ENCODE measurements at regions not wholly inside any gene's neighbourhood (a gene's known extent, or its start where the extent isn't known, plus 50 kb on each side); places are given as distances from the start of the nearest gene placed in this dataset.

DNA sequence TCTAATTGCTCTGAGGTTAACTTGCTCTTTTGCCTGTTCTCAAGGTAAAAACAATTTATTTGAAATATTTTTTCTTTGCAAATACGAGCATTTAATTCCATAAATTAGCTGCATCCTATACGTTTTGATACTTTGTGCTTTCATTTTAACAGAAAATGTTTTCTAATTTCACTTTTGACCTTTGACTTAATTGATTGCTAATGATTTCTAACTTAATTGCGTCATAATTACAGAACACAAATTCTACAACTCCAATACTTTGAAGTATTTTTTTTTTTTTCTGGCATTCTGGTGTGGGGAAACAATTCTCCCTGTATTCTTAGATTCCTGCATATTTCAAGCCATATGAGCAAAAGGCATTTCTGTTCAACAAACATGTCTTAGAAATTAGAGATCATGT is 134.0 kb downstream of the ISOC1 start:
- TF ChIP-seq, protein P1, sequence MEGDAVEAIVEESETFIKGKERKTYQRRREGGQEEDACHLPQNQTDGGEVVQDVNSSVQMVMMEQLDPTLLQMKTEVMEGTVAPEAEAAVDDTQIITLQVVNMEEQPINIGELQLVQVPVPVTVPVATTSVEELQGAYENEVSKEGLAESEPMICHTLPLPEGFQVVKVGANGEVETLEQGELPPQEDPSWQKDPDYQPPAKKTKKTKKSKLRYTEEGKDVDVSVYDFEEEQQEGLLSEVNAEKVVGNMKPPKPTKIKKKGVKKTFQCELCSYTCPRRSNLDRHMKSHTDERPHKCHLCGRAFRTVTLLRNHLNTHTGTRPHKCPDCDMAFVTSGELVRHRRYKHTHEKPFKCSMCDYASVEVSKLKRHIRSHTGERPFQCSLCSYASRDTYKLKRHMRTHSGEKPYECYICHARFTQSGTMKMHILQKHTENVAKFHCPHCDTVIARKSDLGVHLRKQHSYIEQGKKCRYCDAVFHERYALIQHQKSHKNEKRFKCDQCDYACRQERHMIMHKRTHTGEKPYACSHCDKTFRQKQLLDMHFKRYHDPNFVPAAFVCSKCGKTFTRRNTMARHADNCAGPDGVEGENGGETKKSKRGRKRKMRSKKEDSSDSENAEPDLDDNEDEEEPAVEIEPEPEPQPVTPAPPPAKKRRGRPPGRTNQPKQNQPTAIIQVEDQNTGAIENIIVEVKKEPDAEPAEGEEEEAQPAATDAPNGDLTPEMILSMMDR (IDR thresholded peaks at IDR 0.05), result no peak
- TF ChIP-seq POLR2A (IDR thresholded peaks at IDR 0.05), result no peak
- no peak for TF ChIP-seq EP300 (IDR thresholded peaks at IDR 0.05)
